ENCODE measurements at regions not wholly inside any gene's neighbourhood (a gene's known extent, or its start where the extent isn't known, plus 50 kb on each side); places are given as distances from the start of the nearest gene placed in this dataset.

- Histone ChIP-seq H3K27me3 (ENCODE audit: low read depth, low read length) (no peaks in the 10 kb centered on the region), H3K27ac (ENCODE audit: low read length) (no peak overlapping the region), H3K4me3 (ENCODE audit: low read depth in 1 of 2, low read length in 2 of 2) (no peak overlapping the region), H3K36me3 (ENCODE audit: control insufficient read depth in 1 of 2, insufficient read depth in 2 of 2, low read length in 2 of 2) (no peaks in the 10 kb centered on the region), H3K9me3 (ENCODE audit: control insufficient read depth in 1 of 2, low read length in 2 of 2) (peaks cover 7 to 11% of the 10 kb centered on the region in 2 donors), H3K4me1 (ENCODE audit: control insufficient read depth in 1 of 2, insufficient read depth in 2 of 2, low read length in 2 of 2) (no peaks in the 10 kb centered on the region)
Measured at GRCh38 chr9:134252084-134252830, 74.0 kb upstream of the RXRA start.

GRCh38 chr9:134253606-134254205 lies 72.5 kb upstream of the RXRA start:
- no peaks in the 10 kb centered on the region for H3K36me3 ChIP-seq (ENCODE audit: control insufficient read depth in 1 of 2, insufficient read depth in 2 of 2, low read length in 2 of 2)
- no peak overlapping the region for H3K27ac ChIP-seq (ENCODE audit: low read length)
- no peak overlapping the region for H3K4me3 ChIP-seq (ENCODE audit: low read depth in 1 of 2, low read length in 2 of 2)

GRCh38 chr9:134258332-134258731 lies 67.9 kb upstream of the RXRA start:
- H3K27ac ChIP-seq (ENCODE audit: low read length), result no peak overlapping the region
- H3K4me3 ChIP-seq (ENCODE audit: low read depth in 1 of 2, low read length in 2 of 2), result no peak overlapping the region
- no peaks in the 10 kb centered on the region for H3K27me3 ChIP-seq (ENCODE audit: low read depth, low read length)
- H3K4me1 ChIP-seq (ENCODE audit: control insufficient read depth in 1 of 2, insufficient read depth in 2 of 2, low read length in 2 of 2), result no peaks in the 10 kb centered on the region
- no peaks in the 10 kb centered on the region for H3K36me3 ChIP-seq (ENCODE audit: control insufficient read depth in 1 of 2, insufficient read depth in 2 of 2, low read length in 2 of 2)
- peaks cover 0 to 3% of the 10 kb centered on the region in 2 donors for H3K9me3 ChIP-seq (ENCODE audit: control insufficient read depth in 1 of 2, low read length in 2 of 2)

More at GRCh38 chr9:134253606-134254205, 72.5 kb upstream of the RXRA start:
- Histone ChIP-seq H3K4me1 (ENCODE audit: control insufficient read depth in 1 of 2, insufficient read depth in 2 of 2, low read length in 2 of 2) (no peaks in the 10 kb centered on the region), H3K27me3 (ENCODE audit: low read depth, low read length) (no peaks in the 10 kb centered on the region), H3K9me3 (ENCODE audit: control insufficient read depth in 1 of 2, low read length in 2 of 2) (peaks cover 2 to 5% of the 10 kb centered on the region in 2 donors)

GRCh38 chr9:134258828-134259546 lies 67.3 kb upstream of the RXRA start:
- Histone ChIP-seq H3K4me3 (ENCODE audit: low read depth in 1 of 2, low read length in 2 of 2) (no peak overlapping the region), H3K27ac (ENCODE audit: low read length) (no peak overlapping the region), H3K4me1 (ENCODE audit: control insufficient read depth in 1 of 2, insufficient read depth in 2 of 2, low read length in 2 of 2) (no peaks in the 10 kb centered on the region), H3K9me3 (ENCODE audit: control insufficient read depth in 1 of 2, low read length in 2 of 2) (peaks cover 0 to 3% of the 10 kb centered on the region in 2 donors), H3K27me3 (ENCODE audit: low read depth, low read length) (no peaks in the 10 kb centered on the region), H3K36me3 (ENCODE audit: control insufficient read depth in 1 of 2, insufficient read depth in 2 of 2, low read length in 2 of 2) (no peaks in the 10 kb centered on the region)

- Histone ChIP-seq H3K27ac (ENCODE audit: low read length) (no peak overlapping the region), H3K9me3 (ENCODE audit: control insufficient read depth in 1 of 2, low read length in 2 of 2) (peaks cover 0 to 3% of the 10 kb centered on the region in 2 donors), H3K27me3 (ENCODE audit: low read depth, low read length) (no peaks in the 10 kb centered on the region), H3K4me1 (ENCODE audit: control insufficient read depth in 1 of 2, insufficient read depth in 2 of 2, low read length in 2 of 2) (no peaks in the 10 kb centered on the region), H3K4me3 (ENCODE audit: low read depth in 1 of 2, low read length in 2 of 2) (no peak overlapping the region), H3K36me3 (ENCODE audit: control insufficient read depth in 1 of 2, insufficient read depth in 2 of 2, low read length in 2 of 2) (no peaks in the 10 kb centered on the region)
Measured at GRCh38 chr9:134259708-134260107, 66.5 kb upstream of the RXRA start.

- H3K4me3 ChIP-seq (ENCODE audit: low read depth in 1 of 2, low read length in 2 of 2), result no peak overlapping the region
- H3K27me3 ChIP-seq (ENCODE audit: low read depth, low read length), result no peaks in the 10 kb centered on the region
- no peaks in the 10 kb centered on the region for H3K36me3 ChIP-seq (ENCODE audit: control insufficient read depth in 1 of 2, insufficient read depth in 2 of 2, low read length in 2 of 2)
- H3K27ac ChIP-seq (ENCODE audit: low read length), result no peak overlapping the region
- peaks cover 0 to 3% of the 10 kb centered on the region in 2 donors for H3K9me3 ChIP-seq (ENCODE audit: control insufficient read depth in 1 of 2, low read length in 2 of 2)
- no peaks in the 10 kb centered on the region for H3K4me1 ChIP-seq (ENCODE audit: control insufficient read depth in 1 of 2, insufficient read depth in 2 of 2, low read length in 2 of 2)
Measured at GRCh38 chr9:134260801-134261200, 65.5 kb upstream of the RXRA start.

GRCh38 chr9:134262035-134262434 lies 64.2 kb upstream of the RXRA start:
- Histone ChIP-seq H3K4me1 (ENCODE audit: control insufficient read depth in 1 of 2, insufficient read depth in 2 of 2, low read length in 2 of 2) (no peaks in the 10 kb centered on the region), H3K4me3 (ENCODE audit: low read depth in 1 of 2, low read length in 2 of 2) (no peak overlapping the region), H3K27ac (ENCODE audit: low read length) (no peak overlapping the region), H3K9me3 (ENCODE audit: control insufficient read depth in 1 of 2, low read length in 2 of 2) (peaks cover 0 to 3% of the 10 kb centered on the region in 2 donors), H3K27me3 (ENCODE audit: low read depth, low read length) (no peaks in the 10 kb centered on the region), H3K36me3 (ENCODE audit: control insufficient read depth in 1 of 2, insufficient read depth in 2 of 2, low read length in 2 of 2) (no peaks in the 10 kb centered on the region)

GRCh38 chr9:134263596-134263995 lies 62.7 kb upstream of the RXRA start:
- H3K27ac ChIP-seq (ENCODE audit: low read length), result no peak overlapping the region
- no peaks in the 10 kb centered on the region for H3K4me1 ChIP-seq (ENCODE audit: control insufficient read depth in 1 of 2, insufficient read depth in 2 of 2, low read length in 2 of 2)
- H3K4me3 ChIP-seq (ENCODE audit: low read depth in 1 of 2, low read length in 2 of 2), result no peak overlapping the region
- no peaks in the 10 kb centered on the region for H3K27me3 ChIP-seq (ENCODE audit: low read depth, low read length)
- H3K36me3 ChIP-seq (ENCODE audit: control insufficient read depth in 1 of 2, insufficient read depth in 2 of 2, low read length in 2 of 2), result no peaks in the 10 kb centered on the region
- H3K9me3 ChIP-seq (ENCODE audit: control insufficient read depth in 1 of 2, low read length in 2 of 2), result no peaks in the 10 kb centered on the region

GRCh38 chr9:134264169-134264568 lies 62.1 kb upstream of the RXRA start:
- no peaks in the 10 kb centered on the region for H3K36me3 ChIP-seq (ENCODE audit: control insufficient read depth in 1 of 2, insufficient read depth in 2 of 2, low read length in 2 of 2)
- no peaks in the 10 kb centered on the region for H3K4me1 ChIP-seq (ENCODE audit: control insufficient read depth in 1 of 2, insufficient read depth in 2 of 2, low read length in 2 of 2)
- H3K9me3 ChIP-seq (ENCODE audit: control insufficient read depth in 1 of 2, low read length in 2 of 2), result no peaks in the 10 kb centered on the region
- no peaks in the 10 kb centered on the region for H3K27me3 ChIP-seq (ENCODE audit: low read depth, low read length)
- H3K4me3 ChIP-seq (ENCODE audit: low read depth in 1 of 2, low read length in 2 of 2), result no peak overlapping the region
- no peak overlapping the region for H3K27ac ChIP-seq (ENCODE audit: low read length)

GRCh38 chr9:134265078-134265477 lies 61.2 kb upstream of the RXRA start:
- Histone ChIP-seq H3K4me1 (ENCODE audit: control insufficient read depth in 1 of 2, insufficient read depth in 2 of 2, low read length in 2 of 2) (no peaks in the 10 kb centered on the region), H3K4me3 (ENCODE audit: low read depth in 1 of 2, low read length in 2 of 2) (no peak overlapping the region), H3K9me3 (ENCODE audit: control insufficient read depth in 1 of 2, low read length in 2 of 2) (no peaks in the 10 kb centered on the region), H3K27me3 (ENCODE audit: low read depth, low read length) (no peaks in the 10 kb centered on the region), H3K36me3 (ENCODE audit: control insufficient read depth in 1 of 2, insufficient read depth in 2 of 2, low read length in 2 of 2) (no peaks in the 10 kb centered on the region), H3K27ac (ENCODE audit: low read length) (no peak overlapping the region)

GRCh38 chr9:134266418-134266817 lies 59.8 kb upstream of the RXRA start:
- H3K36me3 ChIP-seq (ENCODE audit: control insufficient read depth in 1 of 2, insufficient read depth in 2 of 2, low read length in 2 of 2), result no peaks in the 10 kb centered on the region
- no peak overlapping the region for H3K27ac ChIP-seq (ENCODE audit: low read length)
- H3K4me3 ChIP-seq (ENCODE audit: low read depth in 1 of 2, low read length in 2 of 2), result no peak overlapping the region
- no peaks in the 10 kb centered on the region for H3K9me3 ChIP-seq (ENCODE audit: control insufficient read depth in 1 of 2, low read length in 2 of 2)
- no peaks in the 10 kb centered on the region for H3K27me3 ChIP-seq (ENCODE audit: low read depth, low read length)
- H3K4me1 ChIP-seq (ENCODE audit: control insufficient read depth in 1 of 2, insufficient read depth in 2 of 2, low read length in 2 of 2), result no peaks in the 10 kb centered on the region

All from muscle layer of duodenum (tissue), 2 donors.